K562 (cell line): ENCODE measurements at regions not wholly inside any gene's neighbourhood (a gene's known extent, or its start where the extent isn't known, plus 50 kb on each side); places are given as distances from the start of the nearest gene placed in this dataset.

Experiments used
- ATAC-seq: fragments of 200-7000 bp; cut with Tn5 transposase; 3 replicates; pipeline ENCODE4 v1.9.1; 2020; ENCODE audit warnings: moderate library complexity
- BruUV-seq: library from RNA; stranded (reverse); fragments of 400-500 nt; replicated peaks from 2 replicates; lab custom pipeline; 2021; lab: Mats Ljungman, UMichigan
- CTCF ChIA-PET: fragments of 300-600 bp; formaldehyde crosslinking; extraction: SDS; loops from one replicate; lab custom pipeline; 2021; ENCODE audit warnings: low intra/inter-chr PET ratio; lab: Yijun Ruan, JAX
- POLR2A ChIA-PET: fragments of 300-600, 350-650 bp; sonication (Branson Sonifier 250); formaldehyde crosslinking; extraction: SDS; loops from one replicate; lab custom pipeline; 2021; ENCODE audit warnings: antibody characterized with exemption, inconsistent platforms; lab: Yijun Ruan, JAX
- DNase-seq, 4 experiments: peaks; one replicate each; pipeline versions ENCODE4 v3.0.0 to v3.0.0-alpha.2; 2011 to 2018; ENCODE audit warnings: low spot score in 3 of 4, mixed read lengths in 3 of 4; ENCODE audit errors: extremely low read depth in 1 of 4
- FAIRE-seq: peaks from 2 replicates; lab custom pipeline; 2011; peaks lifted over from hg19 to GRCh38; lab: Jason Lieb, UNC
- H2AFZ ChIP-seq: 2 replicates; pipeline ENCODE4 v1.6.0; 2011; ENCODE audit warnings: low read depth, low read length, control low read depth, inconsistent platforms
- H3K27ac ChIP-seq: fragments of 200-600 bp; 3 replicates; pipeline ENCODE4 v1.8.0; 2011; ENCODE audit warnings: low read depth, mild to moderate bottlenecking, control low read depth, inconsistent platforms, low read length, moderate library complexity, mixed read lengths; ENCODE audit errors: extremely low read depth
- H3K27me3 ChIP-seq, 2 experiments: fragments of 300-600 bp in 1 of 2; 2 replicates in 1 of 2; 3 replicates in 1 of 2; pipeline versions ENCODE4 v1.6.0 to v1.8.0; 2011; ENCODE audit warnings: inconsistent platforms in 2 of 2, low read length in 2 of 2, mild to moderate bottlenecking in 1 of 2, mixed read lengths in 1 of 2, moderate library complexity in 1 of 2; ENCODE audit not compliant: control insufficient read depth in 2 of 2, insufficient read depth in 2 of 2
- H3K36me3 ChIP-seq: fragments of 300-600 bp; 3 replicates; pipeline ENCODE4 v1.8.0; 2011; ENCODE audit warnings: mild to moderate bottlenecking, low read length, inconsistent platforms; ENCODE audit not compliant: control insufficient read depth, insufficient read depth
- H3K4me1 ChIP-seq, 2 experiments: fragments of 200-600 bp in 1 of 2; replicated peaks in 1 of 2; 2 replicates in 1 of 2; 3 replicates in 1 of 2; pipeline versions ENCODE4 v1.5.1 to v1.8.0; 2011; ENCODE audit warnings: inconsistent platforms in 2 of 2, low read length in 2 of 2, mild to moderate bottlenecking in 1 of 2, mixed read lengths in 1 of 2, moderate library complexity in 1 of 2; ENCODE audit not compliant: control insufficient read depth in 2 of 2, insufficient read depth in 2 of 2
- H3K4me2 ChIP-seq: 2 replicates; pipeline ENCODE4 v1.6.1; 2011; ENCODE audit warnings: low read length, control low read depth, inconsistent platforms, mixed read lengths; ENCODE audit not compliant: insufficient read depth
- H3K4me3 ChIP-seq: fragments of 200-600 bp; sonication (generic), shearing (Covaris generic); 2 replicates; pipeline ENCODE4 v1.5.1; 2016; ENCODE audit warnings: control low read depth, inconsistent platforms
- H3K79me2 ChIP-seq: fragments of 200-600 bp; 3 replicates; pipeline ENCODE4 v1.8.0; 2011; ENCODE audit warnings: low read length, inconsistent platforms; ENCODE audit not compliant: control insufficient read depth, insufficient read depth
- H3K9ac ChIP-seq, 2 experiments: 2 replicates each; pipeline versions ENCODE4 v1.6.0 to v1.6.1; 2011; ENCODE audit warnings: low read depth in 2 of 2, low read length in 2 of 2, control low read depth in 1 of 2, inconsistent platforms in 1 of 2, mild to moderate bottlenecking in 1 of 2, mixed read lengths in 1 of 2; ENCODE audit not compliant: insufficient read depth in 1 of 2
- H3K9me1 ChIP-seq: one replicate; pipeline ENCODE4 v1.6.0; 2011; ENCODE audit warnings: inconsistent platforms, mild to moderate bottlenecking, low read length, moderate library complexity; ENCODE audit not compliant: control insufficient read depth, insufficient read depth
- H3K9me3 ChIP-seq: replicated peaks from 2 replicates; pipeline ENCODE4 v1.5.1; 2011; ENCODE audit warnings: low read depth, low read length, inconsistent platforms; ENCODE audit not compliant: control insufficient read depth, insufficient read depth
- H4K20me1 ChIP-seq: replicated peaks from 2 replicates; pipeline ENCODE4 v1.6.1; 2011; ENCODE audit warnings: low read length, inconsistent platforms, mixed read lengths; ENCODE audit not compliant: control insufficient read depth, insufficient read depth
- ADNP ChIP-seq: fragments of 200-800 bp; sonication (Bioruptor generic); IDR thresholded peaks from 2 replicates; pipeline ENCODE4 v1.6.1; 2016; ENCODE audit warnings: missing genetic modification characterization, missing compliant biosample characterization
- BRD9 ChIP-seq: fragments of 450-650 bp; IDR thresholded peaks from 2 replicates; pipeline ENCODE4 v1.6.1; 2018; ENCODE audit warnings: low read depth; ENCODE audit not compliant: partially characterized antibody
- DNMT1 ChIP-seq: fragments of 450-650 bp; IDR thresholded peaks from 2 replicates; pipeline ENCODE4 v1.6.1; 2016; ENCODE audit warnings: antibody characterized with exemption, mild to moderate bottlenecking
- GATAD2A ChIP-seq: fragments of 450-650 bp; IDR thresholded peaks from 2 replicates; pipeline ENCODE4 v1.6.1; 2017
- MBD2 ChIP-seq: sonication (generic); IDR thresholded peaks from 2 replicates; pipeline ENCODE4 v1.6.1; 2016; ENCODE audit warnings: low read depth, borderline replicate concordance
- PHTF2 ChIP-seq: fragments of 250-450 bp; sonication (Bioruptor Pico); IDR thresholded peaks from 2 replicates; pipeline ENCODE4 v1.5.0; 2021; ENCODE audit warnings: mild to moderate bottlenecking
- POLR2AphosphoS5 ChIP-seq: IDR thresholded peaks from 2 replicates; pipeline ENCODE4 v1.6.1; 2011; ENCODE audit warnings: mild to moderate bottlenecking, low read depth, low read length, moderate library complexity; ENCODE audit not compliant: control insufficient read depth, insufficient read depth
- PRPF4 ChIP-seq: fragments of 200-400 bp; formaldehyde crosslinking; IDR thresholded peaks from one replicate; pipeline ENCODE4 v1.6.1; 2017; ENCODE audit warnings: low read length, low read depth, mild to moderate bottlenecking; ENCODE audit not compliant: insufficient read depth, poor library complexity, severe bottlenecking
- RBM17 ChIP-seq: fragments of 200-400 bp; formaldehyde crosslinking; IDR thresholded peaks from 2 replicates; pipeline ENCODE4 v1.6.1; 2017; ENCODE audit warnings: low read depth, mild to moderate bottlenecking, low read length, borderline replicate concordance
- TAF1 ChIP-seq: IDR thresholded peaks from 2 replicates; pipeline ENCODE4 v1.6.1; 2011; ENCODE audit warnings: mild to moderate bottlenecking, low read length, moderate library complexity; ENCODE audit not compliant: insufficient read depth, control insufficient read depth, severe bottlenecking; ENCODE audit errors: extremely low read depth
- ZNF77 ChIP-seq: fragments of 250-450 bp; sonication (Bioruptor Pico); IDR thresholded peaks from 2 replicates; pipeline ENCODE4 v1.5.0; 2020
- WGBS: fragments of 100-300 bp; shearing (Covaris generic); methylation state at CpG from one replicate; pipeline ENCODE4 v1.1.6; 2016; ENCODE audit warnings: low coverage, mixed read lengths; ENCODE audit not compliant: insufficient coverage; ENCODE audit errors: missing lambda C conversion rate; 5-methylcytosine and 5-hydroxymethylcytosine counted together
- in situ Hi-C: fragments of 300-500 bp; cut with MboI; formaldehyde crosslinking; loops from 4 replicates; pipeline ENCODE4 v1.15.0; 2018; ENCODE audit warnings: inconsistent platforms, mixed read lengths
- intact Hi-C: fragments of 100-400 bp; cut with micrococcal nuclease; formaldehyde crosslinking; loops from 2 replicates; pipeline ENCODE4 v1.14.2; 2022
- TF ChIP-seq, protein P1 (sequence below): fragments of 450-650 bp; IDR thresholded peaks from 2 replicates; pipeline ENCODE4 v1.6.1; 2016; ENCODE audit warnings: missing biosample characterization, missing genetic modification characterization

DNA sequence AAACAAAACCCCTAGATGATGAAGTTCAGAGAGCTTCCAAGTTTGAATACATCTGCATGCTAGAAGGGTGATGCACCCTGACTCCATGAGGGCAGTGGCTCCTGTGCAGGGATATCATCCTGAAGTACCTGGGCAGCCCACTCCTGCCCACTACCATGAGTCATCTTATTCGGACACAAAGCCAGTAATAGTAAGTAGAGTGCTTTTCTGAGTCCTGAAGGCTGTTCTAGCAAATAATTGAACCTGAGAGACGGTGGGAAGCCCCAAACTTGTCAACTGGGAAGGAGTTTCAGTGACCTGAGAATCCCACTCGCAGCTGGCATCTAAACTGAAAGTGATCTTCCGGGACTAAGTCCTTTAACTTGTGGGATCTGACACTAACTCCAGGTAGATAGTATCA lies 152.9 kb upstream of the COL21A1 start:
- Histone ChIP-seq H3K36me3 (no peaks in the 10 kb centered on the region), H3K4me2 (no peak overlapping the region; the same call in 1 of the 2 replicates), H2AFZ (no peak overlapping the region), H3K27ac (no peak overlapping the region), H3K9ac (no peak overlapping the region), H3K27me3 (no peaks in the 10 kb centered on the region), H3K9me3 (no peaks in the 10 kb centered on the region), H3K9me1 (no peaks in the 10 kb centered on the region), H3K79me2 (no peaks in the 10 kb centered on the region), H3K4me1 (no peaks in the 10 kb centered on the region), H3K4me3 (no peak overlapping the region), H4K20me1 (no peaks in the 10 kb centered on the region)
- POLR2A ChIA-PET = no interaction called here
- no peak for DNase-seq
- no TSS peak for BruUV-seq
- WGBS = 1% methylated on average over 4 of the region's 4 CpGs
- TF ChIP-seq RBM17 (no peak), GATAD2A (no peak), MBD2 (no peak), DNMT1 (no peak), PHTF2 (CRISPR knock-in tag) (no peak), TAF1 (no peak), POLR2AphosphoS5 (no peak), ADNP (tag) (no peak), ZNF77 (CRISPR knock-in tag) (no peak), PRPF4 (no peak), BRD9 (no peak)
- TF ChIP-seq, protein P1, sequence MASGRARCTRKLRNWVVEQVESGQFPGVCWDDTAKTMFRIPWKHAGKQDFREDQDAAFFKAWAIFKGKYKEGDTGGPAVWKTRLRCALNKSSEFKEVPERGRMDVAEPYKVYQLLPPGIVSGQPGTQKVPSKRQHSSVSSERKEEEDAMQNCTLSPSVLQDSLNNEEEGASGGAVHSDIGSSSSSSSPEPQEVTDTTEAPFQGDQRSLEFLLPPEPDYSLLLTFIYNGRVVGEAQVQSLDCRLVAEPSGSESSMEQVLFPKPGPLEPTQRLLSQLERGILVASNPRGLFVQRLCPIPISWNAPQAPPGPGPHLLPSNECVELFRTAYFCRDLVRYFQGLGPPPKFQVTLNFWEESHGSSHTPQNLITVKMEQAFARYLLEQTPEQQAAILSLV (tag) = no peak
- no peak for ATAC-seq
- in situ Hi-C loops = no loop called here
- intact Hi-C loops = no loop called here
- CTCF ChIA-PET = interaction anchor here (0.6 kb wide), 1 partner anchor 190 kb away, joined by 3 read pairs; no protein-coding TSS in a partner anchor
- no peak for FAIRE-seq
